ENCODE measurements at regions not wholly inside any gene's neighbourhood (a gene's known extent, or its start where the extent isn't known, plus 50 kb on each side); places are given as distances from the start of the nearest gene placed in this dataset.
"Not testable (repeated sequence)": the region's sequence is repeated elsewhere in the genome, so short reads cannot be mapped to it uniquely, and the experiment has no call there.

DNA sequence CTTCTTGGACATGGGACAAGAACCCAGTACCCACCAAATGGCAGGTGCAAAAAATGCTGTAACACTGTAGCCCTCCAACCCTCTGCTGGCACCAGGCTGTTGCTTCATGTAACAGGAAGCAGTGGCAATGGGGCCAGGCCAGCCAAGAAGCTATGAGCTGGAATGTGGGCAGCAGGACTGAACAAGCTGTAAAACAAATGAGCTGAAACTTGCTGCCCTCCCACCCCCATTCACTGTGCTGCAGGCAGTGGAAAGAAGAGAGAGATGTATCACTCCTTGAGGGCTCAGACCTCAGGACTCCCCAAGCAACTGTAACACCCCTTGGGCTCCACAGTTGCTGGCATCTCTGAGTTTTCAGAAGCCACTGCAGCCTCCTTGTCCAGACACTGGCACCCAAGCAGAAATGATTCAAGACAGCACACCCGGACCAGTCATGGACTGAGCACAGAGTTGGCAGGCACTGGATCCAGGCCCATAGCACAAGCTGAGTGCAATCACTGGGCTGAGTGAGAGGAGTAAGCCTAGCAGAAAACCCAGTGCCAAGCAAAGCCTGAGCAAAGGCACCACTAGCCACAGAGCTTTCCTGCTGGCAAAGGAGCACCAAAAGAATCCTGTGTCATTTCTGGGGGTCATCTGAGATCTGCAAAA lies 321.4 kb upstream of the CXADR start:
- Mint-ChIP-seq H3K27me3 (no peaks in the 10 kb centered on the region), H3K27ac (no peak overlapping the region), H3K9me3 (ENCODE audit: low read depth) (peaks cover 17% of the 10 kb centered on the region), H3K4me1 (ENCODE audit: low read depth) (no peaks in the 10 kb centered on the region), H3K36me3 (peaks cover 3% of the 10 kb centered on the region), H3K4me3 (no peak overlapping the region)

DNA sequence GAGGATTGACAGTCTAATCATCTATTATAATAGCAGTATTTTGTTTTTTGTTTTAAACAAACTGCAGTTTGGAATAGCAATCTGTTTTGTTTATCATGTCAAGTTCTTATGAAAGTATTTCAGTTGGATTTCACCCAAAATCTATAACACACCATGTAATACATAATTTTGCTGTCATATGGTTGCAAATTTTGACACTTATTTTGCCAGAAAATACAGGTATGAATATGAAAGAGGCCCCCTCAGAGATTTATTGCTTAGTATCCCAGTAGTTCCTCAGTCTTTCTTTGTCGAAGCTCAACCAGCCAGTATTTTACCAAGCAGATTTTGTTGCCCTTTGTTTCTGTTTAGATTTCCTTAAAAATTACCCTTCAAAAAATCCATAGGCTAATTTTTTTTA lies 317.5 kb upstream of the CXADR start:
- Mint-ChIP-seq H3K36me3 (peaks cover 3% of the 10 kb centered on the region), H3K27ac (no peak overlapping the region), H3K27me3 (no peaks in the 10 kb centered on the region), H3K4me1 (ENCODE audit: low read depth) (no peaks in the 10 kb centered on the region), H3K4me3 (no peak overlapping the region), H3K9me3 (ENCODE audit: low read depth) (peaks cover 14% of the 10 kb centered on the region)

DNA sequence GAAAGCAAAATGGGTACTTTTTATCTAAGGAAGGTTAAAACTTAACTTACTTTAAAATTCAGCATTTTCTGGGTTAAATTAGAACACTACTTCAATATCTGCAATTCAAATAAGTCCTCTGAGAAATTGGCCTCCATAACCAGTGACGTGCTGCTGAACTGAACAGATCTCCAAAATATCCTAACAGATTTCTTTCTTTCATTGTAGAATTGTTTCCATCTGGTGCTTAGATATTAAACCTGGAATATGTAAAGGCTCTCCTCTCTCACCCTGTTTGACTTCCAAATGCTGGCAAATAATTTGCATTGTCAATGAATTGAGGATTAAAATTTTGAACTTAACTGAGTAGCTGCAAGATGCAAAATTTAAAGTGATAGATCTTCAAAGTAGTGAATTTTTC lies 316.9 kb upstream of the CXADR start:
- no peak overlapping the region for H3K4me3 Mint-ChIP-seq
- no peaks in the 10 kb centered on the region for H3K4me1 Mint-ChIP-seq (ENCODE audit: low read depth)
- H3K9me3 Mint-ChIP-seq (ENCODE audit: low read depth), result peaks cover 17% of the 10 kb centered on the region
- no peak overlapping the region for H3K27ac Mint-ChIP-seq
- H3K36me3 Mint-ChIP-seq, result peaks cover 3% of the 10 kb centered on the region
- H3K27me3 Mint-ChIP-seq, result no peaks in the 10 kb centered on the region

DNA sequence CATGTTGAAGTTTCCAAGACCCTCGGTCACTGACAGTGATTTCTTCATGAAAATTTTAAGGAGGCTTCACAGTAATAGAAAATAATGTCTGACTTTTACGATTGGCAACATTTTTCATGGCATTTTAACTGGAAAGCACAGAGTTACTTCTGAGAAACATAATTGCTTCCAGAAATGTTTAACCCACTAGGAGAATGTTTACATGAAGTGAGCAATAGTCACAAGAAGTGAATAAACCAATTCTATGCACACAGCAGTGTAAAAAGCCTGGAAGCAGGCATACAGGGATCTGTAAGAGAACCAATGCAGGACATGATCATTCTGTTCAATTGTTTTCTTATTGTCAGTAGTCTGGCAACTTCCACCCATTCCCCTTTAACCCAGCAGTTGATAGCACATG lies 316.2 kb upstream of the CXADR start:
- Mint-ChIP-seq H3K4me1 (ENCODE audit: low read depth) (no peaks in the 10 kb centered on the region), H3K36me3 (peaks cover 3% of the 10 kb centered on the region), H3K4me3 (no peak overlapping the region), H3K9me3 (ENCODE audit: low read depth) (peaks cover 17% of the 10 kb centered on the region), H3K27ac (no peak overlapping the region), H3K27me3 (no peaks in the 10 kb centered on the region)

DNA sequence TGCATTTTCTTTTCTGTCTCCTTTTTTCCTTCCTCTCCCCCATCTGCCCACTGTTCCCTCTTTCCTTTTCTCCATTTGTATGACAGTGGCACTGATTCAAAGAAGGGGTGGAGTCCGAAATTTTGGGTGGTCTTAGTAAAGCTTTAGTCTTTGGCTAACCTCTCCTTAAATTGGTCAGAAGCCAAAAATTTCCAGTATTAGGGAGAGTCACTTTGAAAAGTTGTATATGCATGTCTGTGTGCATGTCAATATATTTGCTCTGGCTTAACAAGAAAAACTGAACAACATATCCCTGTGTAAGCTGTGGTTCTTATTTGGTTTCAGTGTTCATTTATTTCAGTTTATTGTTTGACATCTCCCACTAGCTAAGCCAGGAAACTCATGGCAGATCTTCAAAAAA lies 314.8 kb upstream of the CXADR start:
- Mint-ChIP-seq H3K9me3 (ENCODE audit: low read depth) (peaks cover 13% of the 10 kb centered on the region), H3K27ac (no peak overlapping the region), H3K4me1 (ENCODE audit: low read depth) (no peaks in the 10 kb centered on the region), H3K4me3 (no peak overlapping the region), H3K27me3 (no peaks in the 10 kb centered on the region), H3K36me3 (peaks cover 3% of the 10 kb centered on the region)

DNA sequence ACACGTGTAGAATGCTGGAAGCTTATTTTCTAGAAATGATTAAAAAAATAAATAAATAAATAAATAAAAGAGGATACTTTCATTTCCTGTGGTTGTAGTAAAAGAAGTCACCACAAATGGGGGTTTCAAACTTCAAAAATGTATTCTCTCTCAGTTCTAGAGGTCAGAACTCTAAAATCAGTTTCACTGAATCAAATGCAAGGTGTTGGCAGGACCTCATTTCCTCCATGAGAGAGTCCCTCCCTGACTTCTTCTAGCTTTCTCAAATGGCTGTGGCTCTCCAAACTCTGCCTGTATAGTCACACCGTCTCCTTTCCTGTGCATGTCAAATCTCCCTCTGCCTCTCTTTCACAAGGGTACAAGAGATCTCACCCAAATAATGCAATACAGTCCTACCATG lies 312.6 kb upstream of the CXADR start:
- H3K36me3 Mint-ChIP-seq, result no peaks in the 10 kb centered on the region
- H3K27me3 Mint-ChIP-seq, result no peaks in the 10 kb centered on the region
- peaks cover 4% of the 10 kb centered on the region for H3K9me3 Mint-ChIP-seq (ENCODE audit: low read depth)
- no peak overlapping the region for H3K27ac Mint-ChIP-seq
- no peak overlapping the region for H3K4me3 Mint-ChIP-seq
- H3K4me1 Mint-ChIP-seq (ENCODE audit: low read depth), result no peaks in the 10 kb centered on the region

DNA sequence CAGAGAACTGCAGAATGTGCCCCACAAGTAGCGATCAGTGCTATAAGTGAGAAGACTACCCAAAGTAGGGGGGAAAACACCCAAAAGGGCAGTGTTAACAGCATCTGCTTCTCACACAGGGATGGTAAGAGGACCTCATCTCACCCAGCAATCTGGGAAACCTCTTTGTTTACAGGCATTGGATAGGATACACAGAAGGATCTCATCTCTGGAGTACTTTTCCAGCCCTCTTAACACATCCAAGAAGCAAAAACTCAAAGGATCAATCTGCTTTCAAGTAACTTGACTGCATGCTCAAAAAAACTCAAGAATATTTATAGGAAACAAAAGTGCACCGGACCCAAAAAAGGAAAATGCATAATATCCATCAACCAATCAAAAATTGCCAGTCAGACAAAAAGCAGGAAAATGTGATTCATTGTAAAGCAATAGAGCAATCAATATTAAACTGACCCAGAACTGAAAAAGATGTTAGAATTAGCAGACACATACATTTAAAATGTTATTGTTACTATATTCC lies 311.0 kb upstream of the CXADR start:
- H3K27me3 Mint-ChIP-seq, result no peaks in the 10 kb centered on the region
- no peaks in the 10 kb centered on the region for H3K4me1 Mint-ChIP-seq (ENCODE audit: low read depth)
- no peaks in the 10 kb centered on the region for H3K36me3 Mint-ChIP-seq
- peaks cover 4% of the 10 kb centered on the region for H3K9me3 Mint-ChIP-seq (ENCODE audit: low read depth)
- H3K4me3 Mint-ChIP-seq, result no peak overlapping the region
- no peak overlapping the region for H3K27ac Mint-ChIP-seq

DNA sequence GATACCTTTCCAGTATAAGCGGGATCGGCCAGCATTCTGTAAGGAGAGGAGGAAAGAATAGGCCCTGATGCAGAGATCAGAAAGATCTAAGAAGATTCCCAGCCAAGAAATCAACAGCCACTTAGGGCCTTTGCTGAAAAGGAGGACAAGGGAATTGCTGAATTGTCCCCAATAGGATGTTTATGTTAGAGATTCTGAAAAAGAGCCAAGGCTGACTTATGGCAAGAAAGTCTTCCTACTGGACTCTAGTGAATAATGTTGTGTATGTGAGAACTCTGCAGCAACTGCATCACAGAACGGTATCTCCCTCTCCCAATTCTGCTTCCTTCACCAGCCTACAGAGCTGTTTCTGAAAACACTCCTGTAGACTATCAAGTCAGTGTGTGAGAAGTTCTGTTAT lies 298.0 kb upstream of the CXADR start:
- H3K27me3 Mint-ChIP-seq, result no peaks in the 10 kb centered on the region
- no peaks in the 10 kb centered on the region for H3K4me1 Mint-ChIP-seq (ENCODE audit: low read depth)
- H3K27ac Mint-ChIP-seq, result no peak overlapping the region
- H3K4me3 Mint-ChIP-seq, result no peak overlapping the region
- no peaks in the 10 kb centered on the region for H3K36me3 Mint-ChIP-seq
- H3K9me3 Mint-ChIP-seq (ENCODE audit: low read depth), result peaks cover 9% of the 10 kb centered on the region

DNA sequence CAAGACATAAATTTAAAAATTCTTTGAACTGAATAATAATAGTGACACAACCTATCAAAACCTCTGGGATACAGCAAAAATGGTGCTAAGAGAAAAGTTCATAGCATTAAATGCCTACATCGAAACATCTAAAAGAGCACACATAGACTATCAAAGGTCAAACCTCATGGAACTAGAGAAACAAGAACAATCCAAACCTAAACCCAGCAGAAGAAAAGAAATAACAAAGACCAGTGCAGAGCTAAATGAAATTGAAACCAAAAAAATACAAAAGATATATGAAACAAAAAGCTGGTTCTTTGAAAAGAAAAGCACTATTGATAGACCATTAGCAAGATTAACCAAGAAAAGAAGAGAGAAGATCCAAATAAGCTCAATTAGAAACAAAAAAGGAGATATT lies 293.8 kb upstream of the CXADR start:
- H3K9me3 Mint-ChIP-seq (ENCODE audit: low read depth), result peaks cover 21% of the 10 kb centered on the region
- not testable (repeated sequence) for H3K4me3 Mint-ChIP-seq; H3K27me3 Mint-ChIP-seq; H3K4me1 Mint-ChIP-seq (ENCODE audit: low read depth); H3K36me3 Mint-ChIP-seq; H3K27ac Mint-ChIP-seq

DNA sequence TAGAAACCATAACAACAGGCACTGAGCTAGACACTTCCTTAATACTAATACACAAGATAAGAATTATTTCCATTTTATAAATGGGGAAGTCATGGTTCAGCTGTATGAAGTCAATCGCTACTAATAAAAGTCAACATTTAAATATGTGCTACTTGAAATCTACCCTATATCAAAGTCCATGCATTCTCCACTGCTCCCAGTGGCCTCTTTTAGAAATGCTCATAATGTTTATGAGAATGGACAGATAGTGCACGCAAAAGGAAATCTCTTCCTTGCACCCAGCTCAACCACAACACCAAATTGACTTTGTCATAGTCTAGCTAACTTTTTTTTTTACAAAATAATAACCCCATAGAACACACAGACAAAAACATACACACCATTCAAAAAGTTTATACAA lies 281.7 kb upstream of the CXADR start:
- no peak overlapping the region for H3K4me3 Mint-ChIP-seq
- no peaks in the 10 kb centered on the region for H3K4me1 Mint-ChIP-seq (ENCODE audit: low read depth)
- H3K27me3 Mint-ChIP-seq, result no peaks in the 10 kb centered on the region
- no peak overlapping the region for H3K27ac Mint-ChIP-seq
- H3K36me3 Mint-ChIP-seq, result no peaks in the 10 kb centered on the region
- H3K9me3 Mint-ChIP-seq (ENCODE audit: low read depth), result peaks cover 34% of the 10 kb centered on the region

DNA sequence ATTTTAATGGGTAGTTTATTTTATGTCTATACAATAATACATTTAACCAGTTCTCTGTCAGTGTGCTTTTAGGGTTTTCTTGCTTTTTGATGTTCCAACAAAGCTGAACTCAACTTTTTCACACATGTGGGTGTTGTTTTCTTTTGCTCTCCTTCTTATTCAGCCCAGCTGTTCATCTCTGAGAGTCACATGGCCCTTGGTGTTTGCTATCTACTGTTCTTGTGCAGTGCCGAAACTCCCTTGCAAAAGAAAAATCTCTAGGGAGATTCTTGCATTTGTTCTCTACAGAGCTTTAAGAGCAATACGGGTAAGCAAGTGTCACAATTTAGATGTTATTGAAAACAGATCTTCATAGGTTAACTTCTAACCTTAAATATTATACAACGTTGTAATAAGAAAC lies 281.1 kb upstream of the CXADR start:
- Mint-ChIP-seq H3K9me3 (ENCODE audit: low read depth) (peaks cover 29% of the 10 kb centered on the region), H3K4me1 (ENCODE audit: low read depth) (no peaks in the 10 kb centered on the region)

DNA sequence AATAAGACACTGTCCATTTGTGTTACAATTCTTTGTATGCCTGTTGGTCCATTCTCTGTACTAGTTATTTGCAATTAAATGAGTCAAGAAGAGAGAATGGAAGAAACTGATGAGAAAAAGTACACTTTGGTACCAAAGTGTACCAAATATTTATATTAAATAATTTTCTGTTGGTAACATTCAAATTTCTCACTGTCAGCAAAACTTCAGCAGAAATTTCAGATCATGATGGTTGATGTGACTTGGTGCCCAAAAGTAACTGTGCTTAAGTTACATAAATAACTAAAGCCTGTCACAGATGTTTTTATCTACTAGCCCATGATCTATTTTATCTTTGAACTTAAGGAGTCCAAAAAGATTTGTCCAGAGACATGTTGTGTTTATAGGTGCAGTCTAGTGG lies 274.4 kb upstream of the CXADR start:
- Mint-ChIP-seq H3K4me3 (no peak overlapping the region), H3K4me1 (ENCODE audit: low read depth) (no peaks in the 10 kb centered on the region), H3K36me3 (no peaks in the 10 kb centered on the region), H3K27me3 (no peaks in the 10 kb centered on the region), H3K27ac (no peak overlapping the region), H3K9me3 (ENCODE audit: low read depth) (no peaks in the 10 kb centered on the region)

More for the DNA sequence above, 281.1 kb upstream of the CXADR start:
- H3K4me3 Mint-ChIP-seq, result no peak overlapping the region
- H3K27ac Mint-ChIP-seq, result no peak overlapping the region
- no peaks in the 10 kb centered on the region for H3K27me3 Mint-ChIP-seq
- H3K36me3 Mint-ChIP-seq, result no peaks in the 10 kb centered on the region

DNA sequence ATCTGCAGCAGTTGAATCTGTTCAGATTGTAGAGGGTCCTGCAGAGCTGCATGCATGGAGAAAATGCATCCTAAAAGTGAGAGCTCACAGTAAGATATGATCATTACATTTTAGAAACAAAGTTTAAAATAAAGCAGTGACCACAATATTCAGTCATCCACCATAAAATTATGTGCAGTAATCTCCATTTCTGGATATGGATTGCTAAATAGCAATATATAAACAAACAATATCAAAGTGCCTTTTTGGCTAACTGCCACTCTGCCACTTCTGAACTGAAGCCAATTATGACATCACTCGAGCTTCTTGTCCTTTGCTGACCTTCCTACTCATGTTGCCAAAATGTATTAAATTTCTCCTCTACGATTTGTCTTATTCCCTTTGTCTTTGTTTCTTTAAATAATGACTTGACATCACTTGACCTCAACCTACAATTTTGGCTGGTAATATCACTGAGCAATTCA lies 262.0 kb upstream of the CXADR start:
- H3K9me3 Mint-ChIP-seq (ENCODE audit: low read depth), result no peaks in the 10 kb centered on the region
- H3K4me1 Mint-ChIP-seq (ENCODE audit: low read depth), result no peaks in the 10 kb centered on the region
- H3K4me3 Mint-ChIP-seq, result no peak overlapping the region
- H3K27me3 Mint-ChIP-seq, result no peaks in the 10 kb centered on the region
- no peak overlapping the region for H3K27ac Mint-ChIP-seq
- H3K36me3 Mint-ChIP-seq, result no peaks in the 10 kb centered on the region

DNA sequence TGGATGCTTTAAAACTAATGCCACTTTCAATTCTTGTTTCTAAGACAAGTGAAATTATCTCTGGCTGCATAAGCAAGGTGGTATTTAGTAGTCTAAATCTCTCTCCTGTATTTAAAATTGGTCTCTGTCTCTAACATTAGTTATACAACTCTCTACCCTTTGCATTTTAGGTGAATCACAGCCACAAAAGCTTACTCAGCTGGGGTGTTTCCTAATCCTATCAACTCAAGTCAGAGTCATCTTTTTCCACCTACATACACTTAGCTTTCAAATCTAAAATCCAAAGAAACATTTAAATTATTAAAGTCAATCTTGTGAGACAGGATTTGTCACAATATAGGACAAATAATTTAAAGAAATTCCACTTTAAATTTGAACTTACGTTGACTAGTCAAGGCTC lies 255.1 kb upstream of the CXADR start:
- Mint-ChIP-seq H3K27me3 (no peaks in the 10 kb centered on the region), H3K27ac (no peak overlapping the region), H3K36me3 (no peaks in the 10 kb centered on the region), H3K4me3 (no peak overlapping the region), H3K9me3 (ENCODE audit: low read depth) (peaks cover 8% of the 10 kb centered on the region), H3K4me1 (ENCODE audit: low read depth) (no peaks in the 10 kb centered on the region)

DNA sequence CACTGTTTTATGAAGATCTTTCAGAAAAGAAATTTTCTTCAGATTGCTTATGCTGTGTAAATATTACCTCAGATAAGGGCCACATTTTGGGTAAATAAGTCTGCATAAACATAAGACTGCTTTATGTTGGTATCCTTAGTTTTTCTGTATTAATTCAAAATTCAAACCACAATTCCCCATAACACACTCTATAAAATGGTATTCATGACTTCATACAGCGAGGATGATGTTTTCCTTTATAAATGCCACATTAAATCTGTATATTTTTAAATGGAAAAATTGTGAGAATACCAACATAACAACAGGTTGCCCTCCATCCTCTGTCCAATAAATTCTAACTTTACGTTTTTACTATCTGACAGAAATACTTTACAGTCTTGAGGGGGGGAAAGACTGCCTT lies 248.7 kb upstream of the CXADR start:
- Mint-ChIP-seq H3K27ac (no peak overlapping the region), H3K4me3 (no peak overlapping the region), H3K4me1 (ENCODE audit: low read depth) (no peaks in the 10 kb centered on the region), H3K9me3 (ENCODE audit: low read depth) (no peaks in the 10 kb centered on the region), H3K27me3 (no peaks in the 10 kb centered on the region), H3K36me3 (no peaks in the 10 kb centered on the region)

DNA sequence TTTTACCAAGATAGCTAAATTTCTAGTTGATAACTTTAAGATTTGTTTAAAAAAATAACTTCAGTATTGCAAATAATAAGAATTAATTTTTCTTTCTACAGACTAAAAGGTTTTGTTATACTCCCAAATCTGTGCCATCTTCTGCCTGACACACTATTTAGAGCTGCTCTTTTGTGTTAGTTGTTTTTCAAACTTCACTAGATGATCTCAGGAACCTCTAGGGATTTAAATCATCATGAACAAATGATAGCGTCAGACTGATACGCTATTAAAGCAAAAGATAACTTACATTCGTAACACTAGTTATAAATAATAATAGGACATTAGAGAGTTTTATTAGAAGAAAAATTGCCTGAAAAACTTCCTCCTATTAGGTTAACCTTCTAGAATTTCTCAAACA lies 243.1 kb upstream of the CXADR start:
- Mint-ChIP-seq H3K4me1 (ENCODE audit: low read depth) (no peaks in the 10 kb centered on the region), H3K27ac (no peak overlapping the region), H3K36me3 (no peaks in the 10 kb centered on the region), H3K27me3 (peaks cover 2% of the 10 kb centered on the region), H3K4me3 (no peak overlapping the region), H3K9me3 (ENCODE audit: low read depth) (no peaks in the 10 kb centered on the region)

Data from activated naive CD8-positive, alpha-beta T cell (primary cell).